Ascending aorta (tissue), 2 donors: ENCODE measurements at regions not wholly inside any gene's neighbourhood (a gene's known extent, or its start where the extent isn't known, plus 50 kb on each side); places are given as distances from the start of the nearest gene placed in this dataset.

Experiments used
- DNase-seq, 2 donors: peaks; one replicate each; pipeline ENCODE4 v3.0.0-alpha.2; 2019; ENCODE audit warnings: low spot score in 2 of 2
- H3K27ac ChIP-seq, 2 donors: fragments of 200-600 bp; sonication (generic); one replicate each; pipeline ENCODE4 v1.5.1; 2016 to 2017; ENCODE audit warnings: mild to moderate bottlenecking in 1 of 2
- H3K27me3 ChIP-seq: fragments of 200-600 bp; sonication (generic); one replicate; pipeline ENCODE4 v1.5.1; 2017
- H3K36me3 ChIP-seq, 2 donors: fragments of 200-600 bp; sonication (generic); one replicate each; pipeline ENCODE4 v1.5.1; 2016
- H3K4me1 ChIP-seq, 2 donors: fragments of 200-600 bp; sonication (generic); one replicate each; pipeline ENCODE4 v1.5.1; 2016 to 2017; ENCODE audit warnings: mild to moderate bottlenecking in 1 of 2
- H3K4me3 ChIP-seq, 2 donors: fragments of 200-600 bp; sonication (generic); one replicate each; pipeline ENCODE4 v1.5.1; 2016 to 2017; ENCODE audit warnings: mild to moderate bottlenecking in 1 of 2
- H3K9me3 ChIP-seq, 2 donors: fragments of 200-600 bp; sonication (generic); one replicate each; pipeline ENCODE4 v1.5.1; 2016
- intact Hi-C: fragments of 100-400 bp; cut with DNase I; formaldehyde crosslinking; loops from one replicate; pipeline ENCODE4 v1.15.1; 2023
- TF ChIP-seq, protein P1 (sequence below), 3 experiments: fragments of 200-600 bp in 2 of 3; fragments of 450-650 bp in 1 of 3; sonication (generic) in 2 of 3; IDR thresholded peaks; one replicate each; pipeline ENCODE4 v1.5.1; 2016 to 2019; ENCODE audit warnings: antibody characterized with exemption in 3 of 3, mild to moderate bottlenecking in 1 of 3, moderate library complexity in 1 of 3

DNA sequence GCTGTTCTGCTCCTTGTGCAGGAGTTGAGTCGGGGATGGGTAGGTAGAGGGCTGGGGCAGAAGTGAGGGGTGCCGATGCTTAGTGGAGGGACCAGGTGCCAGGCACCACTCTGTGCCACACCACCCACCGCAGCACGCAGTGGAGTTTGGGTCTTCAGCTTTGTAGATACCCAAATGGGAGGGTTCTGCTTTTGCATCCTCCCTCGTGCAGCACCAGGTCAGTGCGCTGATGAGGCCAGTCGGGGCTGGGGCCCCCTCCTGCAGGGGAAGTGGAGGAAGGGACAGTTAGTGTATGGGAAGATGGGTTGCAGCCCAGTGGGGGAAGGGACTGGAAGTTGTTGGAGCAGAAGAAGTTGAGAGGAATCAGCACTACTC, 244.0 kb downstream of the RHOU start:
- Histone ChIP-seq H3K27me3 (no peaks in the 10 kb centered on the region), H3K36me3 (no peaks in the 10 kb centered on the region), H3K4me1 (peaks cover 3 to 9% of the 10 kb centered on the region in 2 donors), H3K4me3 (no peak overlapping the region), H3K9me3 (no peaks in the 10 kb centered on the region), H3K27ac (no peak overlapping the region)
- intact Hi-C loops = no loop called here
- DNase-seq = peak in 1 of 2 donors; percentile 62
- TF ChIP-seq, protein P1, sequence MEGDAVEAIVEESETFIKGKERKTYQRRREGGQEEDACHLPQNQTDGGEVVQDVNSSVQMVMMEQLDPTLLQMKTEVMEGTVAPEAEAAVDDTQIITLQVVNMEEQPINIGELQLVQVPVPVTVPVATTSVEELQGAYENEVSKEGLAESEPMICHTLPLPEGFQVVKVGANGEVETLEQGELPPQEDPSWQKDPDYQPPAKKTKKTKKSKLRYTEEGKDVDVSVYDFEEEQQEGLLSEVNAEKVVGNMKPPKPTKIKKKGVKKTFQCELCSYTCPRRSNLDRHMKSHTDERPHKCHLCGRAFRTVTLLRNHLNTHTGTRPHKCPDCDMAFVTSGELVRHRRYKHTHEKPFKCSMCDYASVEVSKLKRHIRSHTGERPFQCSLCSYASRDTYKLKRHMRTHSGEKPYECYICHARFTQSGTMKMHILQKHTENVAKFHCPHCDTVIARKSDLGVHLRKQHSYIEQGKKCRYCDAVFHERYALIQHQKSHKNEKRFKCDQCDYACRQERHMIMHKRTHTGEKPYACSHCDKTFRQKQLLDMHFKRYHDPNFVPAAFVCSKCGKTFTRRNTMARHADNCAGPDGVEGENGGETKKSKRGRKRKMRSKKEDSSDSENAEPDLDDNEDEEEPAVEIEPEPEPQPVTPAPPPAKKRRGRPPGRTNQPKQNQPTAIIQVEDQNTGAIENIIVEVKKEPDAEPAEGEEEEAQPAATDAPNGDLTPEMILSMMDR (IDR thresholded peaks at IDR 0.05) = no peak

DNA sequence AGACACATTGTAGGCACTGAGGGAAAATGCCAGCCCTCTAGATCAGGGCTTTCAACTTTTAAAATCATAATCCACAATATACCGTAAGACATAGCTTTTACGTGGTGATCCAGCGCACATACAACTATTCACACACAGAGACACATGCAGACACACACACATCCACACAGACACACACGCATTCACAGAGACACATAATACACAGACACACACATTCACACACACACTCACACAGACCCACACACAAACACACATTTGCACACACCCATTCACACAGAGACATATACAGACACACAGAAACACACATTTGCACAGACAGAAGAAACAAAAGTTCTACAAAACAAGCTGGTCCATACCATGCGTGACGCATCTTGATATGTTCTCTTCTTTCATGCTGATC, 244.5 kb downstream of the RHOU start:
- no peak overlapping the region for H3K27ac ChIP-seq
- no peaks in the 10 kb centered on the region for H3K36me3 ChIP-seq
- H3K9me3 ChIP-seq = no peaks in the 10 kb centered on the region
- peaks cover 3 to 9% of the 10 kb centered on the region in 2 donors for H3K4me1 ChIP-seq
- intact Hi-C loops = no loop called here
- no peak for DNase-seq
- H3K27me3 ChIP-seq = no peaks in the 10 kb centered on the region
- H3K4me3 ChIP-seq = no peak overlapping the region
- TF ChIP-seq, protein P1 (IDR thresholded peaks at IDR 0.05) = no peak

DNA sequence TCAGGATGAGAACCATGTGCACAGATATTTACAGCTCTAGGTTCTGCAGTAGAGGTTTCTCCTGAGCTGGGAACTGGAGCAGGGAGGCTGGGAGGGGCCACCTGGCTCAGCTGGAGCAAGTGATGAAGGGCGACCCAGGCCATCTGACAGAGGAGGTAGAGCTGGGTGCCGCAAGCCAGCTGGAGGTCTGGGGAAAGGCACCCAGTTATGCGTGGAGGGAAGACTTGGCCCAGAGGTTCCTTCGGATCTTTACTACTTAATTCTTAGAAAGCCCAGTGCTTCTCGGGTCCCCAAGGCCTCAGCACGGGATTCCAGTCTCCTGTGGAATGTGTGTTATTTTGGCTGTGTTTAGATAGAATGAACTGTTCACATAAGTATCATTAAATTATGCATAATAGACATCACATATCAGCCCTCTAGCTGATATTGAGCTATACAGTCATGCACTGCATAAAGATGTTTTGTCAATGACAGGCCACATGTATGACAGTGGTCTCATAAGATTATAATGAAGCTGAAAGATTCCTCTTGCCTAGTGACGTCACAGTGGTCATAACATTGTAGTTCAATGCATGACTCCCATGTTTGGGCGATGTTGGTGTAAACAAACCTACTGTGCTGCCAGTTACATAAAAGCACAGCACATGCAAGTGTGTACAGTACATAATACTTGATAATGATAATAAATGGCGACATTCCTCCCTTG, 245.1 kb downstream of the RHOU start:
- peak in 1 of 2 donors; percentile 55 for DNase-seq
- Histone ChIP-seq H3K27me3 (no peaks in the 10 kb centered on the region), H3K4me3 (no peak overlapping the region), H3K27ac (no peak overlapping the region), H3K4me1 (peaks cover 3 to 9% of the 10 kb centered on the region in 2 donors), H3K36me3 (no peaks in the 10 kb centered on the region), H3K9me3 (no peaks in the 10 kb centered on the region)
- TF ChIP-seq, protein P1 (IDR thresholded peaks at IDR 0.05) = no peak
- intact Hi-C loops = no loop called here

DNA sequence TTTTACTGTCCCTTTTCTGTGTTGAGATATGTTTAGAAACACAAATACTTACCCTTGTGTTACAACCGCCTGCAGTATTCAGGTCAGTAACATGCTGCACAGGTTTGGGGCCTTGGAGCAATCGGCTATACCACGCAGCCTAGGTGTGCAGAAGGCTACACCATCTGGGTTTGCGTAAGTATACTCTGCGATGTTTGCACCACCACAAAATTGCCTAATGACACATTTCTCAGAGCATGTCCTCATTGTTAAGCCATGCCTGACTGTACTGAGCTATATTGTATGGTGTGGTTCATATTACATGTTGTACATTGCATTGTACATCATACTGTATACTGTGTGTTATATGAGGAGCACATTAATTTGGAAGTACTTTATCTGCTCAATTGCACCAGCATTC, 247.4 kb downstream of the RHOU start:
- peaks cover 3 to 18% of the 10 kb centered on the region in 2 donors for H3K4me1 ChIP-seq
- no peak overlapping the region for H3K27ac ChIP-seq
- intact Hi-C loops = no loop called here
- H3K9me3 ChIP-seq = no peaks in the 10 kb centered on the region
- no peak for DNase-seq
- H3K36me3 ChIP-seq = no peaks in the 10 kb centered on the region
- no peaks in the 10 kb centered on the region for H3K27me3 ChIP-seq
- TF ChIP-seq, protein P1 (IDR thresholded peaks at IDR 0.05) = no peak
- no peak overlapping the region for H3K4me3 ChIP-seq

DNA sequence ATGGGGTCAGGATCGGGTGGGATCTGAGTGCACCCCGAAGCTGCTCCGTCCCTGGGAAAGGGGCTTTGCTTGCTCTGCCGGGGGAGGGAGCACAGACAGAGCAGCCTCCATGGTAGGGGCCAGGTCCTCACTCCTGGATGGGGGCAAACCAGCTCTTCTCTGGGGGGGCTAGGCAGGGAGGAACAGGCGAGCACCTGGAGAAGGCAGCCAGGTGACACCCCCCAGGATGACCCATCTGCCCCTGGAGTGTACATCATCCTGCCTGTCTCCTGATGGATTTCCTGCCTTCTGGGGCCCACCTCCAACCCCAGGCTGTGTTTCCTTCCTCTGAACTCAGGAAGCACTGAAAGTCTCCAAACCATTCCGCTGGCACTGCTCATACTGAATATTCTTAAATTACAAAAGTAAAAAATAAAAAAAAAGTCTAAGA, 248.0 kb downstream of the RHOU start:
- Histone ChIP-seq H3K36me3 (no peaks in the 10 kb centered on the region), H3K4me1 (peaks cover 3 to 18% of the 10 kb centered on the region in 2 donors), H3K27ac (no peak overlapping the region), H3K4me3 (no peak overlapping the region), H3K9me3 (no peaks in the 10 kb centered on the region), H3K27me3 (no peaks in the 10 kb centered on the region)
- TF ChIP-seq, protein P1 (IDR thresholded peaks at IDR 0.05) = no peak
- peak in 1 of 2 donors; percentile 49 for DNase-seq
- intact Hi-C loops = no loop called here
